Neural cell (in vitro differentiated cells): ENCODE measurements at regions not wholly inside any gene's neighbourhood (a gene's known extent, or its start where the extent isn't known, plus 50 kb on each side); places are given as distances from the start of the nearest gene placed in this dataset.

Experiments used
- H2AFZ ChIP-seq: fragments of 200-600, 300-800 bp; sonication (generic), shearing (Covaris generic); 2 replicates; pipeline ENCODE4 v1.6.0; 2014; ENCODE audit warnings: low read depth, mild to moderate bottlenecking, antibody characterized with exemption, low read length, moderate library complexity
- H3F3A ChIP-seq: fragments of 200-600 bp; shearing (Covaris generic); 2 replicates; pipeline ENCODE4 v1.6.1; 2016; ENCODE audit warnings: mild to moderate bottlenecking, moderate library complexity, mixed read lengths, antibody characterized with exemption, low read length; ENCODE audit not compliant: insufficient read depth, poor library complexity, severe bottlenecking
- H3K27ac ChIP-seq: fragments of 200-600, 300-800 bp; sonication (generic), shearing (Covaris generic); 2 replicates; pipeline ENCODE4 v1.5.1; 2014; ENCODE audit warnings: mild to moderate bottlenecking, low read length, moderate library complexity
- H3K27me3 ChIP-seq: fragments of 300-800, 200-600 bp; sonication (generic), shearing (Covaris generic); 2 replicates; pipeline ENCODE4 v1.6.0; 2014; ENCODE audit warnings: mild to moderate bottlenecking, low read depth, low read length, moderate library complexity; ENCODE audit not compliant: insufficient read depth
- H3K36me3 ChIP-seq: fragments of 300-800, 200-600 bp; sonication (generic), shearing (Covaris generic); 2 replicates; pipeline ENCODE4 v1.5.1; 2014; ENCODE audit warnings: mild to moderate bottlenecking, antibody characterized with exemption, low read length, moderate library complexity; ENCODE audit not compliant: insufficient read depth
- H3K4me2 ChIP-seq: fragments of 300-800, 200-600 bp; sonication (generic), shearing (Covaris generic); 2 replicates; pipeline ENCODE4 v1.6.0; 2014; ENCODE audit warnings: mild to moderate bottlenecking, low read length
- H3K4me3 ChIP-seq: fragments of 300-800, 200-600 bp; sonication (generic), shearing (Covaris generic); 2 replicates; pipeline ENCODE4 v1.5.1; 2014; ENCODE audit warnings: mild to moderate bottlenecking, low read length, moderate library complexity
- H3K79me2 ChIP-seq: fragments of 200-600 bp; shearing (Covaris generic); replicated peaks from 2 replicates; pipeline ENCODE4 v1.6.0; 2014; ENCODE audit warnings: mild to moderate bottlenecking, low read length, moderate library complexity; ENCODE audit not compliant: insufficient read depth
- H3K9ac ChIP-seq: fragments of 300-800, 200-600 bp; sonication (generic), shearing (Covaris generic); 2 replicates; pipeline ENCODE4 v1.6.1; 2016; ENCODE audit warnings: mild to moderate bottlenecking, low read length, mixed read lengths
- H3K9me2 ChIP-seq: fragments of 200-600 bp; shearing (Covaris generic); 2 replicates; pipeline ENCODE4 v1.6.1; 2016; ENCODE audit warnings: mild to moderate bottlenecking, low read length, mixed read lengths; ENCODE audit not compliant: insufficient read depth
- H3K9me3 ChIP-seq: fragments of 200-600, 300-800 bp; sonication (generic), shearing (Covaris generic); 2 replicates; pipeline ENCODE4 v1.6.1; 2016; ENCODE audit warnings: mild to moderate bottlenecking, mixed run types, low read length, moderate library complexity, mixed read lengths
- H4K20me1 ChIP-seq: fragments of 200-600 bp; shearing (Covaris generic); 2 replicates; pipeline ENCODE4 v1.6.1; 2016; ENCODE audit warnings: mild to moderate bottlenecking, mixed run types; ENCODE audit not compliant: insufficient read depth
- CTCF ChIP-seq: fragments of 450-650 bp; IDR thresholded peaks from 2 replicates; pipeline ENCODE4 v1.5.1; 2014; ENCODE audit warnings: antibody characterized with exemption, mild to moderate bottlenecking, moderate library complexity; ENCODE audit not compliant: poor library complexity, severe bottlenecking
- EP300 ChIP-seq: fragments of 450-650 bp; conservative IDR thresholded peaks from 2 replicates; pipeline ENCODE4 v1.6.1; 2014; ENCODE audit warnings: antibody characterized with exemption, mild to moderate bottlenecking, moderate library complexity; ENCODE audit not compliant: poor library complexity, severe bottlenecking
- EZH2 ChIP-seq: fragments of 200-600, 300-800 bp; shearing (Covaris generic), sonication (generic); IDR thresholded peaks from 2 replicates; pipeline ENCODE4 v1.6.1; 2014; ENCODE audit warnings: antibody characterized with exemption, low read length, borderline replicate concordance, mild to moderate bottlenecking; ENCODE audit not compliant: insufficient read depth, poor library complexity, severe bottlenecking
- MXI1 ChIP-seq: fragments of 450-650 bp; conservative IDR thresholded peaks from 2 replicates; pipeline ENCODE4 v1.6.1; 2014; ENCODE audit warnings: antibody characterized with exemption, mild to moderate bottlenecking; ENCODE audit not compliant: poor library complexity, severe bottlenecking
- POLR2AphosphoS5 ChIP-seq: IDR thresholded peaks from 2 replicates; pipeline ENCODE4 v1.6.1; 2012
- RAD21 ChIP-seq: fragments of 450-650 bp; conservative IDR thresholded peaks from 2 replicates; pipeline ENCODE4 v1.6.1; 2014; ENCODE audit warnings: antibody characterized with exemption, mild to moderate bottlenecking, moderate library complexity
- SMC3 ChIP-seq: fragments of 450-650 bp; conservative IDR thresholded peaks from 2 replicates; pipeline ENCODE4 v1.6.1; 2014; ENCODE audit warnings: antibody characterized with exemption, mild to moderate bottlenecking, moderate library complexity; ENCODE audit not compliant: poor library complexity
- TAF1 ChIP-seq: IDR thresholded peaks from 2 replicates; pipeline ENCODE4 v1.6.1; 2012; ENCODE audit warnings: low read depth
- TF ChIP-seq, protein P1 (sequence below): IDR thresholded peaks from 2 replicates; pipeline ENCODE4 v1.6.1; 2012; ENCODE audit warnings: borderline replicate concordance

DNA sequence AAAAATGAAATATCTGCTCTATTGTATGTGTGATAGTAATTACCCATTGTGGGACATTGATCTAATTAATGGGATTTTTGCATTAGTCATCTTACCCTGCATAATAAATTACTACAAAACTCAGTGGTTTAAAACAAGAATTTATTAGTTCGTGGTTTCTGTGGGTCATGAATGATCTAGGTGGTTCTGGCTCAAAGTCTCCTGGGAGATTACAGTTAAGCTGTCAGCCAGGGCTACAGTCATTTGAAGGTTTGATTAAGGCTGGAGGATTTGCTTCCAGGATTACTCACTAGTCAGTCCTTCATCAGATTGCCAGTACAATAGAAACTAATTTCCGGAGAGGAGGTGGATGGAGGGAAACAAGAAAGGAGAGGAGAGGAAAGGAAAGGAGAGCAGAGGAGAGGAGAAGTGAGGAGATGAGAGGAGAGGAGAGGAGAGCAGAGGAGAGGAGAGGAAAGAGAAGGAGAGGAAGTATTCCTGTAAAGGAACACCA, 60.4 kb upstream of the TNFSF4 start:
- Histone ChIP-seq H3K27me3 (no peaks in the 10 kb centered on the region), H3F3A (no peaks in the 10 kb centered on the region), H3K79me2 (no peaks in the 10 kb centered on the region), H3K9me3 (no peaks in the 10 kb centered on the region), H3K4me2 (no peak overlapping the region), H3K4me3 (no peak overlapping the region), H2AFZ (no peak overlapping the region), H3K9me2 (no peaks in the 10 kb centered on the region), H4K20me1 (no peaks in the 10 kb centered on the region), H3K36me3 (no peaks in the 10 kb centered on the region), H3K9ac (no peak overlapping the region), H3K27ac (no peak overlapping the region)
- no peak for TF ChIP-seq CTCF
- no peak for TF ChIP-seq EP300
- no peak for TF ChIP-seq SMC3
- TF ChIP-seq TAF1 = no peak

DNA sequence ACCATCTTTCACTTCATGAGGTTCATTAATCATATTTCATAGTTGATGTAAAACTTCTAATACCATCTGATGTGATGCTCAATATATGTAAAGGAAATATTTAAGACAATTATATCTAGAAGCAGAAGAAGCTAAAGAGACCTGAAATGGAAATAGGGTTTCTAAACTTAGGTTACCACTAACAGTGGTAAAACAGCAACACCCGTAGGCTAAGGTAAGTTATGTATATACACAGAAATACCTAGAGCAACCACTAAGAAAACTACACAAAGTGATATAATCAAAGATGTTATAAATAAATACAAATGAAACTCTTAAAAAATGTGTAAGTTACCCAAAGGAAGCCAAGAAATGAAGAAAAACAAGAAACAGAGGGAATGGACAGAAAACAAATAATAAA, 61.1 kb upstream of the TNFSF4 start:
- no peaks in the 10 kb centered on the region for H3K9me2 ChIP-seq
- H3K27ac ChIP-seq = no peak overlapping the region
- H3K27me3 ChIP-seq = no peaks in the 10 kb centered on the region
- H3F3A ChIP-seq = no peaks in the 10 kb centered on the region
- H3K79me2 ChIP-seq = no peaks in the 10 kb centered on the region
- no peak overlapping the region for H3K9ac ChIP-seq
- H3K4me3 ChIP-seq = no peak overlapping the region
- H3K36me3 ChIP-seq = no peaks in the 10 kb centered on the region
- H2AFZ ChIP-seq = no peak overlapping the region
- H4K20me1 ChIP-seq = no peaks in the 10 kb centered on the region
- H3K4me2 ChIP-seq = no peak overlapping the region
- H3K9me3 ChIP-seq = no peaks in the 10 kb centered on the region
- TF ChIP-seq EZH2 = no peak
- no peak for TF ChIP-seq POLR2AphosphoS5
- TF ChIP-seq TAF1 = no peak
- TF ChIP-seq SMC3 = no peak
- TF ChIP-seq, protein P1, sequence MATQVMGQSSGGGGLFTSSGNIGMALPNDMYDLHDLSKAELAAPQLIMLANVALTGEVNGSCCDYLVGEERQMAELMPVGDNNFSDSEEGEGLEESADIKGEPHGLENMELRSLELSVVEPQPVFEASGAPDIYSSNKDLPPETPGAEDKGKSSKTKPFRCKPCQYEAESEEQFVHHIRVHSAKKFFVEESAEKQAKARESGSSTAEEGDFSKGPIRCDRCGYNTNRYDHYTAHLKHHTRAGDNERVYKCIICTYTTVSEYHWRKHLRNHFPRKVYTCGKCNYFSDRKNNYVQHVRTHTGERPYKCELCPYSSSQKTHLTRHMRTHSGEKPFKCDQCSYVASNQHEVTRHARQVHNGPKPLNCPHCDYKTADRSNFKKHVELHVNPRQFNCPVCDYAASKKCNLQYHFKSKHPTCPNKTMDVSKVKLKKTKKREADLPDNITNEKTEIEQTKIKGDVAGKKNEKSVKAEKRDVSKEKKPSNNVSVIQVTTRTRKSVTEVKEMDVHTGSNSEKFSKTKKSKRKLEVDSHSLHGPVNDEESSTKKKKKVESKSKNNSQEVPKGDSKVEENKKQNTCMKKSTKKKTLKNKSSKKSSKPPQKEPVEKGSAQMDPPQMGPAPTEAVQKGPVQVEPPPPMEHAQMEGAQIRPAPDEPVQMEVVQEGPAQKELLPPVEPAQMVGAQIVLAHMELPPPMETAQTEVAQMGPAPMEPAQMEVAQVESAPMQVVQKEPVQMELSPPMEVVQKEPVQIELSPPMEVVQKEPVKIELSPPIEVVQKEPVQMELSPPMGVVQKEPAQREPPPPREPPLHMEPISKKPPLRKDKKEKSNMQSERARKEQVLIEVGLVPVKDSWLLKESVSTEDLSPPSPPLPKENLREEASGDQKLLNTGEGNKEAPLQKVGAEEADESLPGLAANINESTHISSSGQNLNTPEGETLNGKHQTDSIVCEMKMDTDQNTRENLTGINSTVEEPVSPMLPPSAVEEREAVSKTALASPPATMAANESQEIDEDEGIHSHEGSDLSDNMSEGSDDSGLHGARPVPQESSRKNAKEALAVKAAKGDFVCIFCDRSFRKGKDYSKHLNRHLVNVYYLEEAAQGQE = no peak
- no peak for TF ChIP-seq EP300
- TF ChIP-seq RAD21 = no peak
- TF ChIP-seq CTCF = no peak
- TF ChIP-seq MXI1 = no peak
